Endodermal cell (in vitro differentiated cells): ENCODE measurements at regions not wholly inside any gene's neighbourhood (a gene's known extent, or its start where the extent isn't known, plus 50 kb on each side); places are given as distances from the start of the nearest gene placed in this dataset.

ENCODE experiments used
- DNase-seq: peaks from one replicate; pipeline ENCODE4 v3.0.0-alpha.2; 2017
- H3K27ac ChIP-seq: 2 replicates; pipeline ENCODE4 v1.5.1; 2013; ENCODE audit warnings: mild to moderate bottlenecking, low read depth, low read length, moderate library complexity
- H3K27me3 ChIP-seq: 2 replicates; pipeline ENCODE4 v1.6.1; 2013; ENCODE audit warnings: mild to moderate bottlenecking, low read length, moderate library complexity; ENCODE audit not compliant: insufficient read depth, control insufficient read depth, poor library complexity, severe bottlenecking
- H3K36me3 ChIP-seq: 2 replicates; pipeline ENCODE4 v1.7.0; 2013; ENCODE audit warnings: mild to moderate bottlenecking, low read length, moderate library complexity; ENCODE audit not compliant: control insufficient read depth, insufficient read depth
- H3K4me1 ChIP-seq: one replicate; pipeline ENCODE4 v1.7.0; 2013; ENCODE audit warnings: low read length; ENCODE audit not compliant: control insufficient read depth, insufficient read depth
- H3K4me3 ChIP-seq: 2 replicates; pipeline ENCODE4 v1.5.1; 2013; ENCODE audit warnings: mild to moderate bottlenecking, low read length, moderate library complexity
- H3K9ac ChIP-seq: 2 replicates; pipeline ENCODE4 v1.6.1; 2013; ENCODE audit warnings: mild to moderate bottlenecking, low read length, moderate library complexity; ENCODE audit not compliant: poor library complexity, severe bottlenecking; ENCODE audit errors: extremely low read depth
- H3K9me3 ChIP-seq: 2 replicates; pipeline ENCODE4 v1.6.1; 2013; ENCODE audit warnings: mild to moderate bottlenecking, low read length, moderate library complexity; ENCODE audit not compliant: control insufficient read depth
- H3K27ac Mint-ChIP-seq: 2 replicates; pipeline ENCODE4 v1.8.0; 2020; ENCODE audit warnings: mixed read lengths
- H3K27me3 Mint-ChIP-seq: 2 replicates; pipeline ENCODE4 v1.8.0; 2021; ENCODE audit warnings: mild to moderate bottlenecking, mixed read lengths; ENCODE audit not compliant: insufficient read depth
- H3K36me3 Mint-ChIP-seq: 2 replicates; pipeline ENCODE4 v1.8.0; 2020; ENCODE audit warnings: low read depth, mixed read lengths
- H3K4me1 Mint-ChIP-seq: 2 replicates; pipeline ENCODE4 v1.8.0; 2020; ENCODE audit warnings: mixed read lengths
- H3K4me3 Mint-ChIP-seq: 2 replicates; pipeline ENCODE4 v1.8.0; 2020; ENCODE audit warnings: mild to moderate bottlenecking, moderate library complexity, mixed read lengths
- H3K9me3 Mint-ChIP-seq: 2 replicates; pipeline ENCODE4 v1.8.0; 2020; ENCODE audit warnings: mild to moderate bottlenecking, mixed read lengths
- WGBS, 2 experiments: methylation state at CpG; one replicate each; pipeline versions ENCODE4 v1.1.5 to v1.1.7; 2013; ENCODE audit warnings: missing lambda C conversion rate in 2 of 2, mixed read lengths in 1 of 2; ENCODE audit not compliant: insufficient coverage in 1 of 2, insufficient read length in 1 of 2; 5-methylcytosine and 5-hydroxymethylcytosine counted together
- TF ChIP-seq, protein P1 (sequence below): fragments of 200-600 bp; sonication (generic); conservative IDR thresholded peaks from 2 replicates; pipeline ENCODE4 v1.5.0; 2021; ENCODE audit warnings: antibody characterized with exemption, mild to moderate bottlenecking

DNA sequence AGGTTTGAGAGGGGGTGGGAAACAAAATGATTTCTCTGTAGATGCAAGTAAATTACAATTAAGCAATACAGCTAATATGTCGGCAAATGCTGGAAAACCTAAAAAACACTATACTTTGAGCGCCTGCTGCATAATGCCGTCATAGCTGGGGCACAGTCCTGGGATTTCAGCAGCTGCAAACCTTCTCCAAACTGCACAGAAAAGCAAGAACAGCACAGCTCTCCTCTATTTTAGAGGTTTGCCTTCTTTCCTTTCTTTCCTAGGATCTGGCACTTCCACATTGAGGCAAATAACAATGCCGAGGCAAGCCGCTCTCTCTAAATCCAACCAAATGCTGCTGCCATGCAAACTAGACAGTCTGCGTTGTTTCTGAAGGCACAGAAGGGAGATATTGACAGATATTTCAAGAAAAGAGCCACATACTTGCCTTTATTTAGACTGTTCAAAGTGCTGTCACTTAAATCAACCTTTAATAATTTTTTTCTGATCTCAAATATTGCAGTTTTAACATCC is 287.1 kb upstream of the G2E3 start:
- H3K9me3 Mint-ChIP-seq = no peaks in the 10 kb centered on the region
- WGBS, 2 experiments = 92 to 94% methylated on average over 4 to 6 of the region's 6 CpGs
- H3K36me3 Mint-ChIP-seq = no peaks in the 10 kb centered on the region
- DNase-seq = no peak
- no peak overlapping the region for H3K27ac Mint-ChIP-seq
- TF ChIP-seq, protein P1, sequence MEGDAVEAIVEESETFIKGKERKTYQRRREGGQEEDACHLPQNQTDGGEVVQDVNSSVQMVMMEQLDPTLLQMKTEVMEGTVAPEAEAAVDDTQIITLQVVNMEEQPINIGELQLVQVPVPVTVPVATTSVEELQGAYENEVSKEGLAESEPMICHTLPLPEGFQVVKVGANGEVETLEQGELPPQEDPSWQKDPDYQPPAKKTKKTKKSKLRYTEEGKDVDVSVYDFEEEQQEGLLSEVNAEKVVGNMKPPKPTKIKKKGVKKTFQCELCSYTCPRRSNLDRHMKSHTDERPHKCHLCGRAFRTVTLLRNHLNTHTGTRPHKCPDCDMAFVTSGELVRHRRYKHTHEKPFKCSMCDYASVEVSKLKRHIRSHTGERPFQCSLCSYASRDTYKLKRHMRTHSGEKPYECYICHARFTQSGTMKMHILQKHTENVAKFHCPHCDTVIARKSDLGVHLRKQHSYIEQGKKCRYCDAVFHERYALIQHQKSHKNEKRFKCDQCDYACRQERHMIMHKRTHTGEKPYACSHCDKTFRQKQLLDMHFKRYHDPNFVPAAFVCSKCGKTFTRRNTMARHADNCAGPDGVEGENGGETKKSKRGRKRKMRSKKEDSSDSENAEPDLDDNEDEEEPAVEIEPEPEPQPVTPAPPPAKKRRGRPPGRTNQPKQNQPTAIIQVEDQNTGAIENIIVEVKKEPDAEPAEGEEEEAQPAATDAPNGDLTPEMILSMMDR = no peak
- Histone ChIP-seq H3K9me3 (no peaks in the 10 kb centered on the region), H3K36me3 (no peaks in the 10 kb centered on the region), H3K4me1 (no peaks in the 10 kb centered on the region), H3K27me3 (no peaks in the 10 kb centered on the region), H3K9ac (no peak overlapping the region), H3K27ac (no peak overlapping the region), H3K4me3 (no peak overlapping the region)
- peaks cover 4% of the 10 kb centered on the region for H3K4me1 Mint-ChIP-seq
- H3K27me3 Mint-ChIP-seq = peaks cover 19% of the 10 kb centered on the region
- H3K4me3 Mint-ChIP-seq = no peak overlapping the region

DNA sequence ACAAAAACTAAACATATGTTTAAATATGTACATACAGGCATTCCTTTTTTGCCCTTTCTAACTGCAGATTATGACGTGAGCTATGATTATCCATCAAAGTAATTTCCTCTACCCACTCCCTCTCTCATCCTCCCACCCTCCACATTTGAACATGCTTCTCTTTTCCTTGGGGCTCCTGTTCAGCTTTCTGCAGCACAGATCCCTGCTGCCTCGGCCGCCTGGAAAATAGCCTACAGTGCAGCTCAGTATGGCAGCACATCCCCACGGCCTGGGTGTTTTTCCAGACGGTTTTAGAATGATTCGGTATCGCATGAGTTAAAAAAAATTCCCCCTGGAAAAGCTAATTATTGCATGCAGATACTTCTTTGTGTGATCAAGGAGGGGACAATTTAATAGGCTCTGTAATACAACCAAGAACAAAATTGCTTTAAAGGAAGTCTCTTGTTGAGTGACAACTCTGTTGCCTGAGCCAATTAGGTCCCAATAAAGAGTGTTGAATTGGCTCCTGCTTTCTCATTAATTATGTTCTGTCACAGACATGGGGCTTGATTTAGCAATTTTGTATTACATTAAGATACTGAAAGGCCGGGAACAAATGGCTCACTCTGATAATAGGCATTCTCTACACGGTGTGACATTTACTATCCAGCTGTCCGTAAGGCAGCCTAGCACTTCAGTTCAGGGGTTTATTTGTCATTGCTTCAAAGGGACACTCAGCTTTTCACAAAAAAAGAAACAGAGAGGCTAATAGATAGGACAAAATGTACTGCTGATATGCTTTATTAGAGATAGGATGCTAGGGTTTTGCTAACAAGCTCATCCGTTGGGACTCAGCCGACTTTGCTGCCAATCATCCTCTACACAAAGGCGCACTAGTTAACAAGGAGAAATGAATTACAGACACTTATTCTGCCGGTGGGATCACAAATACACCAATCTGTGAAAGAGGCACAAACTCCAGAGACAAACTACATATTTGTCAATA is 285.8 kb upstream of the G2E3 start:
- Histone ChIP-seq H3K4me3 (no peak overlapping the region), H3K4me1 (no peaks in the 10 kb centered on the region), H3K27ac (peak overlapping the region; percentile 84), H3K27me3 (no peaks in the 10 kb centered on the region), H3K9ac (no peak overlapping the region), H3K9me3 (no peaks in the 10 kb centered on the region), H3K36me3 (no peaks in the 10 kb centered on the region)
- no peaks in the 10 kb centered on the region for H3K9me3 Mint-ChIP-seq
- TF ChIP-seq, protein P1 = no peak
- 86 to 88% methylated on average over 12 to 14 of the region's 14 CpGs for WGBS, 2 experiments
- H3K27ac Mint-ChIP-seq = no peak overlapping the region
- peaks cover 4% of the 10 kb centered on the region for H3K4me1 Mint-ChIP-seq
- H3K4me3 Mint-ChIP-seq = no peak overlapping the region
- no peak for DNase-seq
- H3K27me3 Mint-ChIP-seq = peaks cover 19% of the 10 kb centered on the region
- no peaks in the 10 kb centered on the region for H3K36me3 Mint-ChIP-seq

DNA sequence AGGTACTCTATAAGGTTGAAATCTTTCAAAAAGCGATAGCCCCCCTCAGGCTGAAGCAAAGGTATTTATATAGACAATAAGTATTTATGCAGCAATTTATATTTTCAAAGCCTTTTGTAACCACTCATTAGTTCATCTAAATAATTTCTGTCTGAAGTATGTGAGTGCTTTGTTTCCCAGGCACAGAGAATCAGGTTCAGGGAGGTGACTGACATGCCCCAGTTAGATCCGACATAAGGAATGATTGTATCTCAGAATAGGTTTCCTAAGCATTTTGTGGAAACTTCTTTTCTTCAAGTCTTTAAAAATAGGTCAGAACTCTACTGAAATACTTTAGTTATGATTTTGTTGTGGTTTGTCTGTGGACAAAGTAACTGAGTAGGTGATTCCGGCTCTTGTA is 283.4 kb upstream of the G2E3 start:
- no peaks in the 10 kb centered on the region for H3K36me3 ChIP-seq
- Mint-ChIP-seq H3K4me1 (no peaks in the 10 kb centered on the region), H3K27ac (no peak overlapping the region), H3K9me3 (peaks cover 2% of the 10 kb centered on the region), H3K4me3 (no peak overlapping the region), H3K27me3 (peaks cover 10% of the 10 kb centered on the region), H3K36me3 (no peaks in the 10 kb centered on the region)
- H3K4me3 ChIP-seq = no peak overlapping the region
- no peaks in the 10 kb centered on the region for H3K27me3 ChIP-seq
- TF ChIP-seq, protein P1 = no peak
- no peak overlapping the region for H3K9ac ChIP-seq
- no peaks in the 10 kb centered on the region for H3K9me3 ChIP-seq
- H3K27ac ChIP-seq = no peak overlapping the region
- WGBS, 2 experiments = 96 to 100% methylated on average over 1 to 2 of the region's 3 CpGs
- no peak for DNase-seq
- no peaks in the 10 kb centered on the region for H3K4me1 ChIP-seq
